DND-41 (cell line): ENCODE measurements at regions not wholly inside any gene's neighbourhood (a gene's known extent, or its start where the extent isn't known, plus 50 kb on each side); places are given as distances from the start of the nearest gene placed in this dataset.

Experiments used
- EZH2 ChIP-seq: IDR thresholded peaks from 3 replicates; pipeline ENCODE4 v1.6.1; 2012; ENCODE audit warnings: borderline replicate concordance, low read depth, mild to moderate bottlenecking, moderate library complexity, low read length, inconsistent platforms; ENCODE audit not compliant: severe bottlenecking
- TF ChIP-seq, protein P1 (sequence below): IDR thresholded peaks from 2 replicates; pipeline ENCODE4 v1.5.1; 2012; ENCODE audit warnings: borderline replicate concordance, low read length, moderate library complexity, mild to moderate bottlenecking; ENCODE audit not compliant: poor library complexity, severe bottlenecking; ENCODE audit errors: extremely low read depth

DNA sequence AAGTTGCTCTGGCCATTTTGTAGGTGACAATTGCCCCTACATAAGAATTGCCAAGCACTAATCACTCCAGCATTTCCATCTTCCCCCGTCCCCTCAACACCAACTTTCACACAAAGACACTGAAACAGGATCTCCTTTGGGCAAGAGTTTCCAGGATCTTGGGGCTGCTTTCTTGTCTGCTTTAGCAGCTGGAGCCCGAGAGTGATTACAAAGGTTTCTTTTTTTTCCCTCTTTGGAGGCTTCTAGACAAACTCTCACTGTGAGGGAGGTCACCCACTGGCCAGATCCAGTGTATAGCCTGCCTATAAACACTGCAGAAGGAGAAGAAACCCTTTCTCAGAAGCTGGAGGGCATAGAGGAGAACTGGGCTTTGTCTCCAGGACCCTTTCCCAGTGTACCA is 92.5 kb downstream of the APIP start:
- TF ChIP-seq, protein P1, sequence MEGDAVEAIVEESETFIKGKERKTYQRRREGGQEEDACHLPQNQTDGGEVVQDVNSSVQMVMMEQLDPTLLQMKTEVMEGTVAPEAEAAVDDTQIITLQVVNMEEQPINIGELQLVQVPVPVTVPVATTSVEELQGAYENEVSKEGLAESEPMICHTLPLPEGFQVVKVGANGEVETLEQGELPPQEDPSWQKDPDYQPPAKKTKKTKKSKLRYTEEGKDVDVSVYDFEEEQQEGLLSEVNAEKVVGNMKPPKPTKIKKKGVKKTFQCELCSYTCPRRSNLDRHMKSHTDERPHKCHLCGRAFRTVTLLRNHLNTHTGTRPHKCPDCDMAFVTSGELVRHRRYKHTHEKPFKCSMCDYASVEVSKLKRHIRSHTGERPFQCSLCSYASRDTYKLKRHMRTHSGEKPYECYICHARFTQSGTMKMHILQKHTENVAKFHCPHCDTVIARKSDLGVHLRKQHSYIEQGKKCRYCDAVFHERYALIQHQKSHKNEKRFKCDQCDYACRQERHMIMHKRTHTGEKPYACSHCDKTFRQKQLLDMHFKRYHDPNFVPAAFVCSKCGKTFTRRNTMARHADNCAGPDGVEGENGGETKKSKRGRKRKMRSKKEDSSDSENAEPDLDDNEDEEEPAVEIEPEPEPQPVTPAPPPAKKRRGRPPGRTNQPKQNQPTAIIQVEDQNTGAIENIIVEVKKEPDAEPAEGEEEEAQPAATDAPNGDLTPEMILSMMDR: no peak
- TF ChIP-seq EZH2: no peak
